ENCODE measurements at regions not wholly inside any gene's neighbourhood (a gene's known extent, or its start where the extent isn't known, plus 50 kb on each side); places are given as distances from the start of the nearest gene placed in this dataset.

DNA sequence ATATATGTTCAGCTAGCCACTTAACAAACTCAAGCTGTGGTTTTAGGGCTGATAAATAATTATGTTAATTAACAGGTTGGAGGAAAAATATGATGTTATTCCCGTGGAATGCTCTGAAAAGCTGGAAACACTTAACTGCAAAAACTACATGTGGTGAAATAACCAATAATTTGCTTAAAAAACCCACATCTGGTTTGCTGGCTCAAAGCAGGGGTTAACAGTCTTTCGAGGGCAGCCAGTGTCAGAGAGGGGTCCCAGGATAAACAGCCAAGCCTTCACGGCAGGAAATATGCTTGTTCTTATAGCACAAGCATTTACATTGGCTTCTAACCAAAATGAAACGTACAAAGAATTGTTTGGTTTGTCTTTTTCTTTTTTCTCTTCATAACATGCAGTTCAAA, 254.0 kb upstream of the GAS1 start:
- H3K4me3 ChIP-seq = no peak overlapping the region
- no peak for ATAC-seq
- peaks cover 23% of the 10 kb centered on the region for H3K4me1 ChIP-seq (ENCODE audit: insufficient read depth)
- no peak overlapping the region for H3K4me2 ChIP-seq
- no peak for TF ChIP-seq ZNF331 (CRISPR knock-in tag; IDR thresholded peaks at IDR 0.05; ENCODE audit: low read depth)
- no peak for TF ChIP-seq ZNF462 (CRISPR knock-in tag; IDR thresholded peaks at IDR 0.05)
- no peak for TF ChIP-seq CREB1 (CRISPR knock-in tag; IDR thresholded peaks at IDR 0.05; ENCODE audit: low read depth)
- TF ChIP-seq CTCF (conservative IDR thresholded peaks at IDR 0.05; ENCODE audit: low read depth in 2 of 2) = no peak
- TF ChIP-seq, protein P1, sequence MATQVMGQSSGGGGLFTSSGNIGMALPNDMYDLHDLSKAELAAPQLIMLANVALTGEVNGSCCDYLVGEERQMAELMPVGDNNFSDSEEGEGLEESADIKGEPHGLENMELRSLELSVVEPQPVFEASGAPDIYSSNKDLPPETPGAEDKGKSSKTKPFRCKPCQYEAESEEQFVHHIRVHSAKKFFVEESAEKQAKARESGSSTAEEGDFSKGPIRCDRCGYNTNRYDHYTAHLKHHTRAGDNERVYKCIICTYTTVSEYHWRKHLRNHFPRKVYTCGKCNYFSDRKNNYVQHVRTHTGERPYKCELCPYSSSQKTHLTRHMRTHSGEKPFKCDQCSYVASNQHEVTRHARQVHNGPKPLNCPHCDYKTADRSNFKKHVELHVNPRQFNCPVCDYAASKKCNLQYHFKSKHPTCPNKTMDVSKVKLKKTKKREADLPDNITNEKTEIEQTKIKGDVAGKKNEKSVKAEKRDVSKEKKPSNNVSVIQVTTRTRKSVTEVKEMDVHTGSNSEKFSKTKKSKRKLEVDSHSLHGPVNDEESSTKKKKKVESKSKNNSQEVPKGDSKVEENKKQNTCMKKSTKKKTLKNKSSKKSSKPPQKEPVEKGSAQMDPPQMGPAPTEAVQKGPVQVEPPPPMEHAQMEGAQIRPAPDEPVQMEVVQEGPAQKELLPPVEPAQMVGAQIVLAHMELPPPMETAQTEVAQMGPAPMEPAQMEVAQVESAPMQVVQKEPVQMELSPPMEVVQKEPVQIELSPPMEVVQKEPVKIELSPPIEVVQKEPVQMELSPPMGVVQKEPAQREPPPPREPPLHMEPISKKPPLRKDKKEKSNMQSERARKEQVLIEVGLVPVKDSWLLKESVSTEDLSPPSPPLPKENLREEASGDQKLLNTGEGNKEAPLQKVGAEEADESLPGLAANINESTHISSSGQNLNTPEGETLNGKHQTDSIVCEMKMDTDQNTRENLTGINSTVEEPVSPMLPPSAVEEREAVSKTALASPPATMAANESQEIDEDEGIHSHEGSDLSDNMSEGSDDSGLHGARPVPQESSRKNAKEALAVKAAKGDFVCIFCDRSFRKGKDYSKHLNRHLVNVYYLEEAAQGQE (IDR thresholded peaks at IDR 0.05; ENCODE audit: unreplicated experiment) = no peak
- TF ChIP-seq ETS1 (IDR thresholded peaks at IDR 0.05) = no peak
- TF ChIP-seq NANOG (IDR thresholded peaks at IDR 0.05; ENCODE audit: borderline replicate concordance) = no peak
- TF ChIP-seq EZH2 (IDR thresholded peaks at IDR 0.05; ENCODE audit: low read depth, unreplicated experiment) = no peak
- TF ChIP-seq STAT1 (IDR thresholded peaks at IDR 0.05; ENCODE audit: unreplicated experiment) = no peak
- TF ChIP-seq POLR2AphosphoS5 (IDR thresholded peaks at IDR 0.05; ENCODE audit: low read depth) = no peak
- no peak for TF ChIP-seq EZH2phosphoT487 (IDR thresholded peaks at IDR 0.05; ENCODE audit: unreplicated experiment)
- TF ChIP-seq ZNF114 (CRISPR knock-in tag; IDR thresholded peaks at IDR 0.05) = no peak
- TF ChIP-seq JUNB (IDR thresholded peaks at IDR 0.05; ENCODE audit: unreplicated experiment) = no peak
- no peak overlapping the region for H2AFZ ChIP-seq
- Mint-ChIP-seq H3K4me1 (peaks cover 23% of the 10 kb centered on the region), H3K9me3 (no peaks in the 10 kb centered on the region), H3K36me3 (ENCODE audit: low read depth) (no peaks in the 10 kb centered on the region), H3K27me3 (ENCODE audit: insufficient read depth, low read depth, poor library complexity) (no peaks in the 10 kb centered on the region), H3K4me3 (no peak overlapping the region), H3K27ac (no peak overlapping the region)
- no peaks in the 10 kb centered on the region for H3K27me3 ChIP-seq (ENCODE audit: insufficient read depth)
- no peaks in the 10 kb centered on the region for H4K20me1 ChIP-seq (replicated peaks; ENCODE audit: insufficient read depth)
- no peak for DNase-seq (ENCODE audit: low spot score)
- 0 out of 2 replicates have a peak, but pooled peaks cover 3% of the 10 kb centered on the region for H3K9me2 ChIP-seq (ENCODE audit: insufficient read depth)
- H3K27ac ChIP-seq (ENCODE audit: low read depth) = no peak overlapping the region
- no peaks in the 10 kb centered on the region for H3F3A ChIP-seq (replicated peaks; ENCODE audit: low read depth)
- H3K36me3 ChIP-seq (ENCODE audit: insufficient read depth) = no peaks in the 10 kb centered on the region
- no peaks in the 10 kb centered on the region for H3K79me2 ChIP-seq (replicated peaks; ENCODE audit: insufficient read depth)
